ENCODE measurements at regions not wholly inside any gene's neighbourhood (a gene's known extent, or its start where the extent isn't known, plus 50 kb on each side); places are given as distances from the start of the nearest gene placed in this dataset.

GRCh38 chr3:18813300-18813699 is 335.0 kb upstream of the KCNH8 start:
- no peak for DNase-seq

GRCh38 chr3:18812316-18812715 is 336.0 kb upstream of the KCNH8 start:
- no peak for DNase-seq

GRCh38 chr3:18810306-18810661 is 338.0 kb upstream of the KCNH8 start:
- no peak for DNase-seq

GRCh38 chr3:18809640-18810305 is 338.5 kb upstream of the KCNH8 start:
- no peak for DNase-seq

- DNase-seq, result no peak
Observed at GRCh38 chr3:18808429-18808828, 339.9 kb upstream of the KCNH8 start.

- no peak for DNase-seq
Observed at GRCh38 chr3:18807593-18807992, 340.7 kb upstream of the KCNH8 start.

GRCh38 chr3:18806633-18807032 is 341.7 kb upstream of the KCNH8 start:
- no peak for DNase-seq

- DNase-seq, result no peak
Observed at GRCh38 chr3:18797378-18797777, 350.9 kb upstream of the KCNH8 start.

GRCh38 chr3:18795078-18795477 is 353.2 kb upstream of the KCNH8 start:
- no peak for DNase-seq

- no peak for DNase-seq
Observed at GRCh38 chr3:18791752-18792151, 356.6 kb upstream of the KCNH8 start.

GRCh38 chr3:18791182-18791581 is 357.1 kb upstream of the KCNH8 start:
- no peak for DNase-seq

- DNase-seq, result no peak
Observed at GRCh38 chr3:18790384-18790783, 357.9 kb upstream of the KCNH8 start.

- DNase-seq, result no peak
Observed at GRCh38 chr3:18789734-18790133, 358.6 kb upstream of the KCNH8 start.

GRCh38 chr3:18787441-18787840 is 360.9 kb upstream of the KCNH8 start:
- DNase-seq, result no peak

- no peak for DNase-seq
Observed at GRCh38 chr3:18786650-18787323, 361.5 kb upstream of the KCNH8 start.

- no peak for DNase-seq
Observed at GRCh38 chr3:18782191-18782590, 357.1 kb upstream of the SATB1 start.

- DNase-seq, result peak; percentile 9
Observed at GRCh38 chr3:18780959-18781358, 355.8 kb upstream of the SATB1 start.

- DNase-seq, result no peak
Observed at GRCh38 chr3:18779704-18780103, 354.6 kb upstream of the SATB1 start.

GRCh38 chr3:18778598-18778997 is 353.5 kb upstream of the SATB1 start:
- DNase-seq, result no peak

GRCh38 chr3:18778094-18778493 is 353.0 kb upstream of the SATB1 start:
- DNase-seq, result no peak

- no peak for DNase-seq
Observed at GRCh38 chr3:18775501-18775900, 350.4 kb upstream of the SATB1 start.

- no peak for DNase-seq
Observed at GRCh38 chr3:18774319-18775088, 349.4 kb upstream of the SATB1 start.

GRCh38 chr3:18772699-18773305 is 347.7 kb upstream of the SATB1 start:
- no peak for DNase-seq

- no peak for DNase-seq
Observed at GRCh38 chr3:18771931-18772330, 346.8 kb upstream of the SATB1 start.

Data from CD4-positive, alpha-beta T cell treated with Interleukin-17A for 4 hours (primary cell).